Erythroblast (primary cell): ENCODE measurements at regions not wholly inside any gene's neighbourhood (a gene's known extent, or its start where the extent isn't known, plus 50 kb on each side); places are given as distances from the start of the nearest gene placed in this dataset.

ENCODE experiments used
- GATA1 ChIP-seq: IDR thresholded peaks from 2 replicates; pipeline ENCODE4 v1.6.1; 2011; ENCODE audit warnings: low read depth, mild to moderate bottlenecking, control low read depth, low read length, moderate library complexity
- POLR2A ChIP-seq: IDR thresholded peaks from 2 replicates; pipeline ENCODE4 v1.6.1; 2011; ENCODE audit warnings: mild to moderate bottlenecking, low read length

- TF ChIP-seq POLR2A (no peak), GATA1 (no peak)
Observed at GRCh38 chr5:162593881-162594280, 526.3 kb downstream of the GABRG2 start.
